ENCODE measurements at regions not wholly inside any gene's neighbourhood (a gene's known extent, or its start where the extent isn't known, plus 50 kb on each side); places are given as distances from the start of the nearest gene placed in this dataset.

- TF ChIP-seq CTCF (IDR thresholded peaks at IDR 0.05; ENCODE audit: low read depth, low read length, missing input control) (peak; percentile 25), YY1 (IDR thresholded peaks at IDR 0.05) (peak; percentile 55), ZBTB33 (IDR thresholded peaks at IDR 0.05) (peak; percentile 64), TAF1 (conservative IDR thresholded peaks at IDR 0.05) (no peak), MAX (IDR thresholded peaks at IDR 0.05) (peak; percentile 65), ATF3 (IDR thresholded peaks at IDR 0.05) (peak; percentile 60), RAD21 (IDR thresholded peaks at IDR 0.05) (peak; percentile 53 to 55), HNF4A (conservative IDR thresholded peaks at IDR 0.05) (peak; percentile 82 to 86)
Measured at GRCh38 chr3:66819993-66820501, 178.1 kb upstream of the KBTBD8 start.

Measured in liver (tissue), 3 donors.